GM12878 (cell line): ENCODE measurements at regions not wholly inside any gene's neighbourhood (a gene's known extent, or its start where the extent isn't known, plus 50 kb on each side); places are given as distances from the start of the nearest gene placed in this dataset.

Source experiments
- ATAC-seq: fragments of 200-7000 bp; cut with Tn5 transposase; 3 replicates; pipeline ENCODE4 v1.9.1; 2020; ENCODE audit warnings: mild to moderate bottlenecking, moderate library complexity
- BruUV-seq: library from RNA; stranded (reverse); fragments of 400-500 nt; replicated peaks from 2 replicates; lab custom pipeline; 2021; lab: Mats Ljungman, UMichigan
- CTCF ChIA-PET: fragments of 300-600 bp; sonication (Branson Sonifier 250); formaldehyde crosslinking; extraction: SDS; loops from one replicate; lab custom pipeline; 2021; ENCODE audit warnings: inconsistent platforms; lab: Yijun Ruan, JAX
- POLR2A ChIA-PET: fragments of 350-600 bp; formaldehyde crosslinking; extraction: SDS; loops from one replicate; lab custom pipeline; 2021; ENCODE audit warnings: inconsistent platforms; lab: Charles Lee
- RAD21 ChIA-PET: fragments of 300-600 bp; sonication (Branson Sonifier 250); formaldehyde crosslinking; loops from one replicate; lab custom pipeline; 2023; ENCODE audit warnings: antibody characterized with exemption; ENCODE audit not compliant: unreplicated experiment; lab: Charles Lee
- SMC1A ChIA-PET: fragments of 300-600 bp; sonication (Branson Sonifier 250); formaldehyde crosslinking; loops from one replicate; lab custom pipeline; 2023; ENCODE audit not compliant: unreplicated experiment, uncharacterized antibody; lab: Charles Lee
- DNase-seq: peaks from one replicate; pipeline ENCODE4 v3.0.0-alpha.2; 2011; ENCODE audit warnings: low read depth, low spot score
- FAIRE-seq: peaks from 3 replicates; lab custom pipeline; 2011; peaks lifted over from hg19 to GRCh38; lab: Jason Lieb, UNC
- H2AFZ ChIP-seq: 2 replicates; pipeline ENCODE4 v1.6.0; 2011; ENCODE audit warnings: low read depth, low read length, control low read depth; ENCODE audit not compliant: control insufficient read depth
- H3K27ac ChIP-seq: 2 replicates; pipeline ENCODE4 v1.5.1; 2011; ENCODE audit warnings: control low read depth; ENCODE audit not compliant: control insufficient read depth, insufficient read depth
- H3K27me3 ChIP-seq, 2 experiments: replicated peaks in 1 of 2; 2 replicates each; pipeline versions ENCODE4 v1.6.0 to v1.6.1; 2011; ENCODE audit warnings: low read length in 1 of 2; ENCODE audit not compliant: control insufficient read depth in 2 of 2, insufficient read depth in 2 of 2
- H3K36me3 ChIP-seq, 2 experiments: 2 replicates each; pipeline ENCODE4 v1.5.1; 2011; ENCODE audit warnings: low read length in 1 of 2; ENCODE audit not compliant: control insufficient read depth in 2 of 2, insufficient read depth in 2 of 2
- H3K4me1 ChIP-seq: 2 replicates; pipeline ENCODE4 v1.6.1; 2011; ENCODE audit warnings: mild to moderate bottlenecking, low read length, moderate library complexity, mixed read lengths; ENCODE audit not compliant: control insufficient read depth, insufficient read depth
- H3K4me2 ChIP-seq: 2 replicates; pipeline ENCODE4 v1.6.0; 2011; ENCODE audit warnings: control low read depth; ENCODE audit not compliant: control insufficient read depth, insufficient read depth
- H3K4me3 ChIP-seq: fragments of 200-600 bp; sonication (generic); 2 replicates; pipeline ENCODE4 v1.5.1; 2016
- H3K79me2 ChIP-seq: 2 replicates; pipeline ENCODE4 v1.6.0; 2011; ENCODE audit warnings: low read length; ENCODE audit not compliant: control insufficient read depth, insufficient read depth
- H3K9ac ChIP-seq: 2 replicates; pipeline ENCODE4 v1.8.0; 2011; ENCODE audit warnings: low read length, control low read depth, mixed read lengths; ENCODE audit not compliant: control insufficient read depth, insufficient read depth
- H3K9me3 ChIP-seq: replicated peaks from 3 replicates; pipeline ENCODE4 v1.5.1; 2011; ENCODE audit warnings: mild to moderate bottlenecking, low read length; ENCODE audit not compliant: control insufficient read depth, insufficient read depth
- H4K20me1 ChIP-seq: 2 replicates; pipeline ENCODE4 v1.6.0; 2011; ENCODE audit not compliant: control insufficient read depth, insufficient read depth
- CREM ChIP-seq: IDR thresholded peaks from 2 replicates; pipeline ENCODE4 v1.6.1; 2014; ENCODE audit warnings: antibody characterized with exemption, low read depth
- ESRRA ChIP-seq: IDR thresholded peaks from 2 replicates; pipeline ENCODE4 v1.6.1; 2012; ENCODE audit warnings: mild to moderate bottlenecking, low read length, improper control_type of control experiment
- JUNB ChIP-seq: IDR thresholded peaks from 2 replicates; pipeline ENCODE4 v1.6.1; 2016; ENCODE audit warnings: antibody characterized with exemption, mild to moderate bottlenecking
- LARP7 ChIP-seq: fragments of 450-650 bp; IDR thresholded peaks from 2 replicates; pipeline ENCODE4 v1.6.1; 2017; ENCODE audit warnings: mild to moderate bottlenecking
- MEF2B ChIP-seq: fragments of 450-650 bp; IDR thresholded peaks from 2 replicates; pipeline ENCODE4 v1.6.1; 2018; ENCODE audit warnings: mild to moderate bottlenecking, moderate library complexity; ENCODE audit not compliant: partially characterized antibody, poor library complexity, severe bottlenecking
- MXI1 ChIP-seq: fragments of 150-350 bp; IDR thresholded peaks from 2 replicates; pipeline ENCODE4 v1.6.1; 2011; ENCODE audit warnings: low read depth, mild to moderate bottlenecking, inconsistent platforms, low read length, improper control_type of control experiment
- NFYA ChIP-seq: IDR thresholded peaks from 2 replicates; pipeline ENCODE4 v1.6.1; 2011; ENCODE audit warnings: low read depth, mild to moderate bottlenecking, low read length, improper control_type of control experiment, borderline replicate concordance
- RELA ChIP-seq: fragments of 450-650 bp; IDR thresholded peaks from 2 replicates; pipeline ENCODE4 v1.8.0; 2014; ENCODE audit warnings: borderline replicate concordance; ENCODE audit not compliant: partially characterized antibody
- RFX5 ChIP-seq: IDR thresholded peaks from 2 replicates; pipeline ENCODE4 v1.6.1; 2011; ENCODE audit warnings: low read depth, low read length, improper control_type of control experiment
- SMAD5 ChIP-seq: IDR thresholded peaks from 2 replicates; pipeline ENCODE4 v1.6.1; 2016; ENCODE audit warnings: antibody characterized with exemption, low read depth
- TAF1 ChIP-seq: IDR thresholded peaks from 2 replicates; pipeline ENCODE4 v1.6.1; 2011; ENCODE audit warnings: mild to moderate bottlenecking, low read depth, low read length, borderline replicate concordance
- ZSCAN29 ChIP-seq: fragments of 450-650 bp; IDR thresholded peaks from 2 replicates; pipeline ENCODE4 v1.6.1; 2017; ENCODE audit warnings: mild to moderate bottlenecking, moderate library complexity
- WGBS: methylation state at CpG from one replicate; pipeline ENCODE4 v1.1.6; 2016; ENCODE audit warnings: low lambda C conversion rate; ENCODE audit not compliant: insufficient replicate concordance, insufficient coverage; ENCODE audit errors: missing lambda C conversion rate; 5-methylcytosine and 5-hydroxymethylcytosine counted together
- in situ Hi-C: fragments of 300-500 bp; cut with MboI; formaldehyde crosslinking; loops from 9 replicates; pipeline ENCODE4 v1.14.3; 2018; ENCODE audit warnings: mixed read lengths
- intact Hi-C: fragments of 100-400 bp; cut with micrococcal nuclease; formaldehyde crosslinking; loops from one replicate; pipeline ENCODE4 v1.14.2; 2022; ENCODE audit not compliant: unreplicated experiment
- TF ChIP-seq, protein P1 (sequence below): fragments of 450-650 bp; formaldehyde crosslinking; IDR thresholded peaks from 2 replicates; pipeline ENCODE4 v1.5.0; 2022; ENCODE audit warnings: mild to moderate bottlenecking, missing genetic modification characterization
- TF ChIP-seq, protein P2 (sequence below): IDR thresholded peaks from 2 replicates; pipeline ENCODE4 v1.6.1; 2012; ENCODE audit warnings: improper control_type of control experiment, low read depth, low read length; ENCODE audit not compliant: insufficient replicate concordance
- TF ChIP-seq, protein P3 (sequence below): IDR thresholded peaks from 2 replicates; pipeline ENCODE4 v1.6.1; 2012; ENCODE audit warnings: low read depth, low read length, improper control_type of control experiment

DNA sequence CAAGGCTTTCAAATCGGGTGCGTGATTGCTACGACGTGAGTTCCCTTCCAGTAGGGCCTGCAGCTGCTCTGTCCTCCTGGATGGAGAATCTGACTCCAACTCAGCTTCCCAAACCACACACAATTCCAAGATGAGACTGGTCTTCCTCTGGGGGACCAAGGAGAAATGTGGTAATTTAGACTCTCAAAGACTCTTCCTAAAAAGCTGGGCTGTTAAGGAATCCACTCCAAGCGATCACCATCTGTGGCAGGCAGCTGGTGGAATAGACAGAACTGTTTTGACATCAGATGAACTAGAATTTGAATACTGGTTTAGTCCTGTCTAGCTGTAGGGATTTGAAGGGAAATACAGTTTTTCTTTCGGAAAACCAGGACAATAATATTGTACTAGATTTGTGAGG, 130.7 kb upstream of the KLF4 start:
- SMC1A ChIA-PET: interaction anchor here (0.7 to 1.6 kb wide), 2 partner anchors 10 to 12 kb away, joined by 3 to 4 read pairs; no protein-coding TSS in a partner anchor
- ATAC-seq: no peak
- Histone ChIP-seq H3K79me2 (no peaks in the 10 kb centered on the region), H3K9me3 (no peaks in the 10 kb centered on the region), H4K20me1 (no peaks in the 10 kb centered on the region), H3K27ac (no peak overlapping the region), H3K36me3 (no peaks in the 10 kb centered on the region), H3K4me3 (no peak overlapping the region), H3K4me2 (no peak overlapping the region), H3K27me3 (peaks cover 0 to 2% of the 10 kb centered on the region in 2 experiments; a peak in 2 of 4 replicates), H2AFZ (no peak overlapping the region), H3K9ac (no peak overlapping the region), H3K4me1 (no peaks in the 10 kb centered on the region)
- in situ Hi-C loops: no loop called here
- RAD21 ChIA-PET: no interaction called here
- DNase-seq: no peak
- WGBS: 64% methylated on average over 6 of the region's 6 CpGs
- CTCF ChIA-PET: no interaction called here
- intact Hi-C loops: no loop called here
- no peak for FAIRE-seq
- POLR2A ChIA-PET: no interaction called here
- no TSS peak for BruUV-seq
- no peak for TF ChIP-seq SMAD5
- TF ChIP-seq LARP7: no peak
- no peak for TF ChIP-seq RFX5
- TF ChIP-seq MEF2B: no peak
- no peak for TF ChIP-seq JUNB
- TF ChIP-seq, protein P1, sequence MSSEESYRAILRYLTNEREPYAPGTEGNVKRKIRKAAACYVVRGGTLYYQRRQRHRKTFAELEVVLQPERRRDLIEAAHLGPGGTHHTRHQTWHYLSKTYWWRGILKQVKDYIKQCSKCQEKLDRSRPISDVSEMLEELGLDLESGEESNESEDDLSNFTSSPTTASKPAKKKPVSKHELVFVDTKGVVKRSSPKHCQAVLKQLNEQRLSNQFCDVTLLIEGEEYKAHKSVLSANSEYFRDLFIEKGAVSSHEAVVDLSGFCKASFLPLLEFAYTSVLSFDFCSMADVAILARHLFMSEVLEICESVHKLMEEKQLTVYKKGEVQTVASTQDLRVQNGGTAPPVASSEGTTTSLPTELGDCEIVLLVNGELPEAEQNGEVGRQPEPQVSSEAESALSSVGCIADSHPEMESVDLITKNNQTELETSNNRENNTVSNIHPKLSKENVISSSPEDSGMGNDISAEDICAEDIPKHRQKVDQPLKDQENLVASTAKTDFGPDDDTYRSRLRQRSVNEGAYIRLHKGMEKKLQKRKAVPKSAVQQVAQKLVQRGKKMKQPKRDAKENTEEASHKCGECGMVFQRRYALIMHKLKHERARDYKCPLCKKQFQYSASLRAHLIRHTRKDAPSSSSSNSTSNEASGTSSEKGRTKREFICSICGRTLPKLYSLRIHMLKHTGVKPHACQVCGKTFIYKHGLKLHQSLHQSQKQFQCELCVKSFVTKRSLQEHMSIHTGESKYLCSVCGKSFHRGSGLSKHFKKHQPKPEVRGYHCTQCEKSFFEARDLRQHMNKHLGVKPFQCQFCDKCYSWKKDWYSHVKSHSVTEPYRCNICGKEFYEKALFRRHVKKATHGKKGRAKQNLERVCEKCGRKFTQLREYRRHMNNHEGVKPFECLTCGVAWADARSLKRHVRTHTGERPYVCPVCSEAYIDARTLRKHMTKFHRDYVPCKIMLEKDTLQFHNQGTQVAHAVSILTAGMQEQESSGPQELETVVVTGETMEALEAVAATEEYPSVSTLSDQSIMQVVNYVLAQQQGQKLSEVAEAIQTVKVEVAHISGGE (CRISPR knock-in tag): no peak
- TF ChIP-seq ESRRA: no peak
- TF ChIP-seq, protein P2, sequence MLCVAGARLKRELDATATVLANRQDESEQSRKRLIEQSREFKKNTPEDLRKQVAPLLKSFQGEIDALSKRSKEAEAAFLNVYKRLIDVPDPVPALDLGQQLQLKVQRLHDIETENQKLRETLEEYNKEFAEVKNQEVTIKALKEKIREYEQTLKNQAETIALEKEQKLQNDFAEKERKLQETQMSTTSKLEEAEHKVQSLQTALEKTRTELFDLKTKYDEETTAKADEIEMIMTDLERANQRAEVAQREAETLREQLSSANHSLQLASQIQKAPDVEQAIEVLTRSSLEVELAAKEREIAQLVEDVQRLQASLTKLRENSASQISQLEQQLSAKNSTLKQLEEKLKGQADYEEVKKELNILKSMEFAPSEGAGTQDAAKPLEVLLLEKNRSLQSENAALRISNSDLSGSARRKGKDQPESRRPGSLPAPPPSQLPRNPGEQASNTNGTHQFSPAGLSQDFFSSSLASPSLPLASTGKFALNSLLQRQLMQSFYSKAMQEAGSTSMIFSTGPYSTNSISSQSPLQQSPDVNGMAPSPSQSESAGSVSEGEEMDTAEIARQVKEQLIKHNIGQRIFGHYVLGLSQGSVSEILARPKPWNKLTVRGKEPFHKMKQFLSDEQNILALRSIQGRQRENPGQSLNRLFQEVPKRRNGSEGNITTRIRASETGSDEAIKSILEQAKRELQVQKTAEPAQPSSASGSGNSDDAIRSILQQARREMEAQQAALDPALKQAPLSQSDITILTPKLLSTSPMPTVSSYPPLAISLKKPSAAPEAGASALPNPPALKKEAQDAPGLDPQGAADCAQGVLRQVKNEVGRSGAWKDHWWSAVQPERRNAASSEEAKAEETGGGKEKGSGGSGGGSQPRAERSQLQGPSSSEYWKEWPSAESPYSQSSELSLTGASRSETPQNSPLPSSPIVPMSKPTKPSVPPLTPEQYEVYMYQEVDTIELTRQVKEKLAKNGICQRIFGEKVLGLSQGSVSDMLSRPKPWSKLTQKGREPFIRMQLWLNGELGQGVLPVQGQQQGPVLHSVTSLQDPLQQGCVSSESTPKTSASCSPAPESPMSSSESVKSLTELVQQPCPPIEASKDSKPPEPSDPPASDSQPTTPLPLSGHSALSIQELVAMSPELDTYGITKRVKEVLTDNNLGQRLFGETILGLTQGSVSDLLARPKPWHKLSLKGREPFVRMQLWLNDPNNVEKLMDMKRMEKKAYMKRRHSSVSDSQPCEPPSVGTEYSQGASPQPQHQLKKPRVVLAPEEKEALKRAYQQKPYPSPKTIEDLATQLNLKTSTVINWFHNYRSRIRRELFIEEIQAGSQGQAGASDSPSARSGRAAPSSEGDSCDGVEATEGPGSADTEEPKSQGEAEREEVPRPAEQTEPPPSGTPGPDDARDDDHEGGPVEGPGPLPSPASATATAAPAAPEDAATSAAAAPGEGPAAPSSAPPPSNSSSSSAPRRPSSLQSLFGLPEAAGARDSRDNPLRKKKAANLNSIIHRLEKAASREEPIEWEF: no peak
- no peak for TF ChIP-seq NFYA
- TF ChIP-seq ZSCAN29: no peak
- no peak for TF ChIP-seq RELA
- no peak for TF ChIP-seq CREM
- TF ChIP-seq MXI1: no peak
- TF ChIP-seq, protein P3, sequence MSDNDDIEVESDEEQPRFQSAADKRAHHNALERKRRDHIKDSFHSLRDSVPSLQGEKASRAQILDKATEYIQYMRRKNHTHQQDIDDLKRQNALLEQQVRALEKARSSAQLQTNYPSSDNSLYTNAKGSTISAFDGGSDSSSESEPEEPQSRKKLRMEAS: no peak
- TF ChIP-seq TAF1: no peak
